ENCODE measurements at regions not wholly inside any gene's neighbourhood (a gene's known extent, or its start where the extent isn't known, plus 50 kb on each side); places are given as distances from the start of the nearest gene placed in this dataset.
"Not testable (repeated sequence)": the region's sequence is repeated elsewhere in the genome, so short reads cannot be mapped to it uniquely, and the experiment has no call there.

- not testable (repeated sequence) for TF ChIP-seq POLR2A (IDR thresholded peaks at IDR 0.05)
- TF ChIP-seq, protein P1, sequence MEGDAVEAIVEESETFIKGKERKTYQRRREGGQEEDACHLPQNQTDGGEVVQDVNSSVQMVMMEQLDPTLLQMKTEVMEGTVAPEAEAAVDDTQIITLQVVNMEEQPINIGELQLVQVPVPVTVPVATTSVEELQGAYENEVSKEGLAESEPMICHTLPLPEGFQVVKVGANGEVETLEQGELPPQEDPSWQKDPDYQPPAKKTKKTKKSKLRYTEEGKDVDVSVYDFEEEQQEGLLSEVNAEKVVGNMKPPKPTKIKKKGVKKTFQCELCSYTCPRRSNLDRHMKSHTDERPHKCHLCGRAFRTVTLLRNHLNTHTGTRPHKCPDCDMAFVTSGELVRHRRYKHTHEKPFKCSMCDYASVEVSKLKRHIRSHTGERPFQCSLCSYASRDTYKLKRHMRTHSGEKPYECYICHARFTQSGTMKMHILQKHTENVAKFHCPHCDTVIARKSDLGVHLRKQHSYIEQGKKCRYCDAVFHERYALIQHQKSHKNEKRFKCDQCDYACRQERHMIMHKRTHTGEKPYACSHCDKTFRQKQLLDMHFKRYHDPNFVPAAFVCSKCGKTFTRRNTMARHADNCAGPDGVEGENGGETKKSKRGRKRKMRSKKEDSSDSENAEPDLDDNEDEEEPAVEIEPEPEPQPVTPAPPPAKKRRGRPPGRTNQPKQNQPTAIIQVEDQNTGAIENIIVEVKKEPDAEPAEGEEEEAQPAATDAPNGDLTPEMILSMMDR (IDR thresholded peaks at IDR 0.05), result not testable (repeated sequence)
Observed at GRCh38 chr4:22624002-22624401, 68.7 kb upstream of the GBA3 start.
